IPS-18c (cell line): ENCODE measurements at regions not wholly inside any gene's neighbourhood (a gene's known extent, or its start where the extent isn't known, plus 50 kb on each side); places are given as distances from the start of the nearest gene placed in this dataset.

Experiments
- H3K4me3 ChIP-seq: 2 replicates; pipeline ENCODE4 v1.7.0; 2013; ENCODE audit warnings: low read depth, mild to moderate bottlenecking, low read length, moderate library complexity; ENCODE audit not compliant: insufficient read depth
- H3K9me3 ChIP-seq: one replicate; pipeline ENCODE4 v1.6.1; 2013; ENCODE audit warnings: mild to moderate bottlenecking, low read length, moderate library complexity; ENCODE audit not compliant: control insufficient read depth, insufficient read depth

DNA sequence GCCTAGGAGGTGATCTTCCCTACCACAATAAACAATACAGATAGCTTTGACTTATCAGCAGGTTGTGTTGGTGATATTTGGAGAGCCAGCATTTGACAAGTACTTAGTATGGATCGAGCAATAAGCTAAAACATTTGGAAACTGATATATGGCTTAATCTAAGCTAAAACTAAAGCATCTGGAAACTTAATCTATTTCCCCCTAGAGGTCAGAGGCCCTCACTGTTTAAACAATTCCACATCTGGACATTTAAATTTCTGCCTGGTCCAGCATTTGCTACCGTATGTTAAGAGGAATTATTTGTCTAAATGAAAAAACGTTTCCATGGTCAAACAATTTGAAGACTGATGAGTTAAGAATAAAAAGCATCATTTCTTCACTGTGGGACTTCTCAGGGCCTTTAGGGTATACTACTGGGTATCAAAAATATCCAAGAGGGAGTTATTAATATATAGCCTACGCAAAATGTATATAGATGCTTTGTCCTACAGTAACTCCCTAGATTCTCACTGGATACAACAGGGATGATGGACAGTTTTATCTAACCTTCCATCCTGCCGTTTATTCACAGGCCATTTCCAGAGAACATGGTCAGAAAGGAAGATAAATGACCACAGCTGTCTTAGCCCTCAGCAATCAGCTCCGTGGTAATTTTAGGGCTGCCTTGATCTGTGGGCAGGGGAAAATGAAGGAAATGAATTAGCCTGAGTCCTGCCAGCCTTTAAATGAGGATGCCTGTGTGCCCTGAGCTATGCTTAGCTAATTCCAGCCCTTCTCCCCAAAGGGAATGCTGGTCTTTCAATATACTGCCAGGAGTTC, 135.4 kb upstream of the NUDT4 start:
- Histone ChIP-seq H3K9me3 (peaks cover 2% of the 10 kb centered on the region), H3K4me3 (no peak overlapping the region)

DNA sequence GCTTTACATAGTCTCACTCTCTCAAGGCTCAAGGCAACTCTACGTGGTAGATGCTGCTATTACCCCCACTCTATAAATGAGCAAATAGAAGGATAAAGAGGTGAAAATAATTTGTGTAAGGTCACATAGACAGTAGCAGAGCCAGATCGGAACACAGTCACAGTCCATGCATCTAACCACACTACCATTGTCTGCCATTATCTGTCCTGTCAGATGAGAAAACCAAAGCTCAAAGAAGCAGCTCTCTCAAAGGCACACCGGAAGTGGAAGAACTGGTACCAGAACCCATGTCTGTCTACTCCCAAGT, 134.4 kb upstream of the NUDT4 start:
- Histone ChIP-seq H3K4me3 (no peak overlapping the region), H3K9me3 (peaks cover 2% of the 10 kb centered on the region)

GRCh38 chr12:93243689-93244513, 133.8 kb upstream of the NUDT4 start:
- H3K4me3 ChIP-seq = no peak overlapping the region
- H3K9me3 ChIP-seq = peaks cover 2% of the 10 kb centered on the region

GRCh38 chr12:93244514-93245077, 133.1 kb upstream of the NUDT4 start:
- Histone ChIP-seq H3K9me3 (peaks cover 2% of the 10 kb centered on the region), H3K4me3 (no peak overlapping the region)

GRCh38 chr12:93245543-93245942, 132.2 kb upstream of the NUDT4 start:
- no peak overlapping the region for H3K4me3 ChIP-seq
- H3K9me3 ChIP-seq = peaks cover 2% of the 10 kb centered on the region

- H3K9me3 ChIP-seq = peaks cover 2% of the 10 kb centered on the region
- H3K4me3 ChIP-seq = no peak overlapping the region
These were observed 130.3 kb upstream of the NUDT4 start for GRCh38 chr12:93247313-93247991.

DNA sequence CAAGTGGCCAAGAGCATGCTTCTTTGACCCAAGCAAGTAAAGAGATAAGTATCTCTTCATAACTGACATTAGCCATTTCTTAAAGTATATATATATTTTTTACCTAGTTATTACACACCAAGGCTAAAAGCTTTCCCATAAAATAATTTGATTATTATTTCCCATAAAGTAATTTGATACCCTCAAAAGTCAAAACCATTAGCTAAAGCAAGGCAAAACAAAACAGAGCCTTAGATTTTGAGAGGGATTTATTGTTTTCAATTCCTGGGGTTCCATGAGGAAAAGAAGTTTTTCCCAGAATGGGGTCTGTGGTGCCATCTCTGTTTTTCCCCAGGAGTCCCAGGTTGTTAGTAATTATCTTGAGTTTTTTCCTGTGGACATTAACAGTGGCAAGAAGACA, 125.5 kb upstream of the NUDT4 start:
- H3K4me3 ChIP-seq = no peak overlapping the region
- peaks cover 7% of the 10 kb centered on the region for H3K9me3 ChIP-seq

GRCh38 chr12:93254911-93255310, 122.8 kb upstream of the NUDT4 start:
- Histone ChIP-seq H3K4me3 (no peak overlapping the region), H3K9me3 (peaks cover 7% of the 10 kb centered on the region)

DNA sequence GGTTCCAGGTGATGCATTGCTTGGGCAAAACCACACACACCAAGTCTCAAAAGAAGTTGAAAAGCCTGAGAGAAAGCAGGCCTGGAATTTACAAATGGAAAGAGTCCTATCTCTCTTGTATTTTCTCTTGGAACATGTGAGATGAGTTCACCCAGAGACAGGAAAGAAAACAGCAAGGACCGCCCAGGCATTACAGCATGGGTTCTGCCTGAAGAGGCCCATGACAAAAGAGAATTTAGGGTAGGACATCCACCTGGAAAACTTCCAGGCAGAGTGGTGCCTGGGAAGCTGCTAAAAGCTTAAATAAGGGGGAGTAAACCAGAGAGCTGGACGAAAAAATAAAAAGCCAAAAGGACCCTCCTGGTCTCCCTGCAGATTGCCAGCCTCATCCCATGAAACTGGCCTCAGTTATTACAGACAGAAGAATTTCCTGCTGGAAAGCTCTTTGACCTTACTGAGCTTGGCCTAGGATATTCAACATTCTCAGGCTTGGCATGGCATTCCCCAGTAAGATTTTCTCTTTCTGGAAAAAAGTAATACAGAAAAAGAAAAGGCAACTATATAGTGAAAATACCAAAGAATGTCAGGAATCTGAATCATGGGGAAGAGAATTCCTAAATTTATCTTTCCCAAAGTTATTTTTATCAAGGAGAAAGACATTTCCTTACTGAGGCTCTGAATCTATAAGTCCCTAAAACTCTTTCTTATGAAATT, 121.3 kb upstream of the NUDT4 start:
- H3K9me3 ChIP-seq = peaks cover 7% of the 10 kb centered on the region
- H3K4me3 ChIP-seq = no peak overlapping the region

DNA sequence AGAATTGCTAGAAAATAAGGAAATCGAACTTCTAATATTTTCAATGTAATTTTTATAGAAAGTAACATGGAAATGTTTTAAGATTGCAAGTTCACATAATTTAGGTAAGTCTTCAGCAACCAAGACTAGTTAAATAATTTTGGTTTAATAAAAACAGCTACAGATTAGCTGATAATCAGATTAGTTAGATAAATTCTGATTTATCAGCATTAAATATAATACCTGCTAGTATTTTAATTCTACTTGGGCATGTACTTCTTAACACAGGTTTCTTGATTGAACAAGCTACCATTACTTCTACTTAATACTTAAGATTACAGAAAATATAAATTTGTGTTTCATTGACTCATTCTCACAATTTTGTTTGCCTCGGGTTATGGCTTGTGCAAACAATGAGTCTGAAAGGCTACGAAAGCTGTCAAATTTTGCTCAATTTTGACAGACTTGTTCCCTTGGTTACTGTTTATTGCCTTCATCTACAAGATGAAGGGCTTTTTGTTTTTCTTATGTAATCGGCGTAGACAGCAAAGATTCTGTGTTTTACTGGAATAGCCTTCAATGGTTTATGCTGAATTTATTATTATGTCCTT, 116.1 kb upstream of the NUDT4 start:
- H3K9me3 ChIP-seq = no peaks in the 10 kb centered on the region
- no peak overlapping the region for H3K4me3 ChIP-seq

GRCh38 chr12:93272997-93273396, 104.7 kb upstream of the NUDT4 start:
- Histone ChIP-seq H3K9me3 (no peaks in the 10 kb centered on the region), H3K4me3 (no peak overlapping the region)

- Histone ChIP-seq H3K4me3 (no peak overlapping the region), H3K9me3 (no peaks in the 10 kb centered on the region)
These were observed 103.7 kb upstream of the NUDT4 start for GRCh38 chr12:93273834-93274564.

GRCh38 chr12:93274937-93275336, 102.8 kb upstream of the NUDT4 start:
- no peak overlapping the region for H3K4me3 ChIP-seq

DNA sequence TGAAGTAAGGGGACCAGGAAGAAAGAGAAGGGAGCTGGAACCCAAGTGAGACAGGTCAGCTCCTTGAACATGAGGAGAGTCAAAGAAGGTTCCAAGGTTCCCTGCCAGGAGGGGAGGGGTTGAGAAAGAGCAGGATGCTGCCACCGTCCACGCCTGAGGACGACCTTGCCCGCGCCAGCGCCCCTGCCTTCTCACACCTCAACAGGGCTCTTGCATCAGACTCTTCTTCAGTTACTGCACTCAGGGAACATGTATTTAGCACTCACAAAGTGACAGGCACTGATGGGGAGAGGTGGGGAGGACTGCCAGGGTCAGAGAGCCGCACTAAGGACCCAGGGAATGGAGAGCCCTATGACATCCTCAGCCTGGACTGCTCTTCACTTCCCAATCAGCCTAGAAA, 102.1 kb upstream of the NUDT4 start:
- Histone ChIP-seq H3K9me3 (no peaks in the 10 kb centered on the region), H3K4me3 (no peak overlapping the region)

More at GRCh38 chr12:93274937-93275336, 102.8 kb upstream of the NUDT4 start:
- H3K9me3 ChIP-seq = no peaks in the 10 kb centered on the region

DNA sequence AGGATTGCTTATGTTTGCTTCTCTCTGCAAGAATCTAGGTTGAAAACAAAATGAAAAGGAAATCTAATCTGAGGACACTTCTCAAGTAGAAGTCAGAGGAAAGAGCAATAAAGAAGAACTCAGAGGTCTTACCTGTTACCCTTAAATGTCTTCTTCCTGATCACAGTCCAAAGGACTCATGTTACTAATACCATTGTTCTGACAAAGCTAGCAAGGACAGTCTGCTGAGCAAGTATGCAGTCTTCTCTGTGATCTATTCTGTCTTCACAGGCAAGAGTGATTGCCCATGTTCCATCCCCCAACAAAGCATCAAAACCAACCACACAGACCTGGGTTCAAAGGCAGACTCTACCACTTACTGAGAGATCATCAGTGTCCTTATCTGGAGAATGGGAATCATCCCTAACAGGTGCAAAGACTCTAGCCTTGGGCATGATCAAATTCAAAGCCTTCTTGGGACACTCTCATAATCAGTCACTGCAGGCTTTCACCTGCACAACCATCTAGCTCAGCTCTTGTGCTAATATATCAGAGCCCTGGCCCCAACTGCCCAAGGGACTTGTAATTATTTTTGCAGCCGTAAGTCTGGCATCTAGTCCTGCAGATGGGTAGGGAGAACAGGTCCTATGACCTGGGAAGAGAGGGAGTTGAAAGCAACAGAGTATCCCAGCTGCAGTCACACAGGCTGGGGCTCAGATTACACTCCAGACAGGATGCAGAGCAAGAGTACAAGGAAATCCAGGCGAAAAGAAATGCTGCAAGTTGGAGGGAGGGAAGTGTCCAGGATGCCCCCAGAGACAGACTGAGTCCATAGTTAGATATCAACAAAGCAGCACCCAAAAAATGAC, 97.9 kb upstream of the NUDT4 start:
- no peak overlapping the region for H3K4me3 ChIP-seq

More for the DNA sequence above, 97.9 kb upstream of the NUDT4 start:
- H3K9me3 ChIP-seq = peaks cover 3% of the 10 kb centered on the region
